Activated CD4-positive, alpha-beta T cell treated with anti-CD3 and anti-CD28 coated beads, Interleukin-2, amount 10 ng/mL, durations not matched to agents 7 days and 5 days (primary cell): ENCODE measurements at regions not wholly inside any gene's neighbourhood (a gene's known extent, or its start where the extent isn't known, plus 50 kb on each side); places are given as distances from the start of the nearest gene placed in this dataset.

Experiments used
- CTCF ChIA-PET: fragments of 350-600 bp; sonication (Branson Sonifier 250); formaldehyde crosslinking; loops from one replicate; lab custom pipeline; 2021; ENCODE audit warnings: antibody characterized with exemption; lab: Charles Lee
- POLR2A ChIA-PET: fragments of 350-600 bp; sonication (Branson Sonifier 250); formaldehyde crosslinking; loops from one replicate; lab custom pipeline; 2021; ENCODE audit warnings: antibody characterized with exemption; lab: Charles Lee
- DNase-seq: peaks from one replicate; pipeline ENCODE4 v3.0.0-alpha.2; 2020
- H3K27ac Mint-ChIP-seq: one replicate; pipeline ENCODE4 v1.8.0; 2021; ENCODE audit warnings: mild to moderate bottlenecking, moderate library complexity, mixed read lengths
- H3K27me3 Mint-ChIP-seq: one replicate; pipeline ENCODE4 v1.8.0; 2021; ENCODE audit warnings: mixed read lengths
- H3K36me3 Mint-ChIP-seq: one replicate; pipeline ENCODE4 v1.8.0; 2021; ENCODE audit warnings: low read depth, mixed read lengths
- H3K4me1 Mint-ChIP-seq: one replicate; pipeline ENCODE4 v1.8.0; 2021; ENCODE audit warnings: mixed read lengths
- H3K4me3 Mint-ChIP-seq: one replicate; pipeline ENCODE4 v1.8.0; 2021; ENCODE audit warnings: mild to moderate bottlenecking, moderate library complexity, mixed read lengths
- H3K9me3 Mint-ChIP-seq: one replicate; pipeline ENCODE4 v1.8.0; 2021; ENCODE audit warnings: mixed read lengths

DNA sequence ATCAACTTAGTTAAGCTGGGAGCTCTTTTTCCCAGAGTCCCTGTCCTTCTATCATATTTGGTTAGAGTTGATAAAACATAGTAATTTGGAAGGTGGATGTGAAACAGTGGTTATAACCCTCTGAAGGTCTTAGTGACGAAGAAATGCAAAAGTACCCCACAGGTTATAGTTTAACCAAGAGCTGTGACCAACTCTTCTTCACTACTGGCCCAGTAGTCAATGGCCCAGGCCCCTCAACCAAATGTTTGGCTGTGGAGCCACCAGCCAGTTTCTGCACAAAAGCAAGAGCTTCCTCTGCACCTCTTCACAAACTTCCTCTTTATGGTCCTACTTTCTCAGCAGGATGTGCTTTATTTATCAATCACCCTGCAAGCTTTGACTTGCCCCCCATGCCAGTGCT, 132.6 kb downstream of the BMP4 start:
- Mint-ChIP-seq H3K36me3 (no peaks in the 10 kb centered on the region), H3K4me3 (no peak overlapping the region), H3K27me3 (no peaks in the 10 kb centered on the region), H3K27ac (no peak overlapping the region), H3K9me3 (no peaks in the 10 kb centered on the region), H3K4me1 (no peaks in the 10 kb centered on the region)
- no peak for DNase-seq
- POLR2A ChIA-PET: no interaction called here
- CTCF ChIA-PET: no interaction called here

DNA sequence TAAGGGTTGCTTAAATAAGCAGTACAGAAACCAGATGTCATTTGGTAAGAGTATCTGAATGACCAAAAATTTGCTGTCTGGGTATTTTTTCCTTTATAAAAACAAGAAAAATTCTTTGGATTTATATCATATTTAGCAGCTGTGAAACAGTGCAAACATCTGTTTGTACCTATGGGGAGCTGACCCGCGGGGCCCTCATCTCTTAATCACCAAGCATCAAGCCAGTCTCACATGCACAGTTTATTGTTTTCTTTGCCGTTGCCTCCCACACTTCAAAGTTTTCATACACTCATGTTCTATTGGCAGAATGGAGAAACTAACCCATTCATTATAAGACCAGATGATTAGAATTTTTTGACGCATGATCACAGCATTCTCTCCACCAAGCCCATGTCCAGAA, 142.2 kb downstream of the BMP4 start:
- H3K27ac Mint-ChIP-seq: no peak overlapping the region
- no peaks in the 10 kb centered on the region for H3K4me1 Mint-ChIP-seq
- ChIA-PET POLR2A (no interaction called here), CTCF (no interaction called here)
- no peak for DNase-seq
- no peak overlapping the region for H3K4me3 Mint-ChIP-seq
- H3K36me3 Mint-ChIP-seq: no peaks in the 10 kb centered on the region
- no peaks in the 10 kb centered on the region for H3K9me3 Mint-ChIP-seq
- no peaks in the 10 kb centered on the region for H3K27me3 Mint-ChIP-seq

GRCh38 chr14:53810221-53810620, 146.4 kb downstream of the BMP4 start:
- DNase-seq: no peak
- Mint-ChIP-seq H3K27me3 (no peaks in the 10 kb centered on the region), H3K27ac (no peak overlapping the region), H3K9me3 (no peaks in the 10 kb centered on the region), H3K4me1 (no peaks in the 10 kb centered on the region), H3K4me3 (no peak overlapping the region), H3K36me3 (no peaks in the 10 kb centered on the region)
- ChIA-PET POLR2A (no interaction called here), CTCF (no interaction called here)

DNA sequence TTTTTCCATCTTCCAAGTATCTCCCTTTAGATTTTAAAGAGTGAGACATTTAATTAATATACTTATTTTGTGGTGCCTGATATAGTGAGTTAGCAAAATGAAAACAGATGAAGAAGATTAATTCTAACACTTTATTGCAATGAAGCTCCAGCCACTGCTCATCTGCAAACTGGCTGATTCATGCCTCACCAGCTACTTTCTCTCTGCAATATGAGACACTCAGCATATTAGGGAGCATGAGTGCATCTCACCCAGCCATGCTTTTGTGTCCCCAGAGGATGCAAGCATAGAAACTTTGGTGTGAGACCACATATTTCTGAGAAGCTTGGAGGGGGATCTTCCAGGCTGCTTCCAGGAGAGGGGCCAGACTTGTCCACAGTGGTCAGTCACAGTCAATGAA, 148.6 kb downstream of the BMP4 start:
- no peak for DNase-seq
- CTCF ChIA-PET: no interaction called here
- Mint-ChIP-seq H3K9me3 (no peaks in the 10 kb centered on the region), H3K4me3 (no peak overlapping the region), H3K27ac (no peak overlapping the region), H3K27me3 (no peaks in the 10 kb centered on the region), H3K36me3 (no peaks in the 10 kb centered on the region), H3K4me1 (no peaks in the 10 kb centered on the region)
- POLR2A ChIA-PET: no interaction called here

DNA sequence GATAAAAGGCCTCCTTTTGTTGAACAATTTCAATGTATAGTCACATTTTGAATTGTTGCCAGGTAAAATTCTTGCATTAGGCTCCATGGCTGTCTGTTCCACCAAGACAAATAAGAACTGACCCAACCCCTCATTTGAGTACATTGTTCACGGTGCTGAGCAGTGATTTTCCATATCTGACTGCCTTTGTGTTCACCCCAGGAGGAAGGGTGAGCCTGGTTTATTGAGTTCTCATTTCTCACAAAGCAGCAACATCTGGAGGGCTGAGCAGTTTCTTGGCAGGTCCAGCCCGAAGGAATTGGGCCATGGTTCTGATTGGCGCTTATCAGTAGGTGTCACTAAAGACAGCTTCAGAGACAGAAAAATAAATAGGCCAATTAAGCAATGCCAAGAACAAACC, 149.1 kb downstream of the BMP4 start:
- DNase-seq: no peak
- no peaks in the 10 kb centered on the region for H3K4me1 Mint-ChIP-seq
- CTCF ChIA-PET: no interaction called here
- no peak overlapping the region for H3K27ac Mint-ChIP-seq
- H3K27me3 Mint-ChIP-seq: no peaks in the 10 kb centered on the region
- POLR2A ChIA-PET: no interaction called here
- H3K9me3 Mint-ChIP-seq: no peaks in the 10 kb centered on the region
- H3K36me3 Mint-ChIP-seq: no peaks in the 10 kb centered on the region
- no peak overlapping the region for H3K4me3 Mint-ChIP-seq

GRCh38 chr14:53807108-53807507, 149.5 kb downstream of the BMP4 start:
- Mint-ChIP-seq H3K4me1 (no peaks in the 10 kb centered on the region), H3K9me3 (peaks cover 3% of the 10 kb centered on the region), H3K4me3 (no peak overlapping the region), H3K36me3 (no peaks in the 10 kb centered on the region), H3K27me3 (no peaks in the 10 kb centered on the region), H3K27ac (no peak overlapping the region)
- POLR2A ChIA-PET: no interaction called here
- CTCF ChIA-PET: no interaction called here
- no peak for DNase-seq

DNA sequence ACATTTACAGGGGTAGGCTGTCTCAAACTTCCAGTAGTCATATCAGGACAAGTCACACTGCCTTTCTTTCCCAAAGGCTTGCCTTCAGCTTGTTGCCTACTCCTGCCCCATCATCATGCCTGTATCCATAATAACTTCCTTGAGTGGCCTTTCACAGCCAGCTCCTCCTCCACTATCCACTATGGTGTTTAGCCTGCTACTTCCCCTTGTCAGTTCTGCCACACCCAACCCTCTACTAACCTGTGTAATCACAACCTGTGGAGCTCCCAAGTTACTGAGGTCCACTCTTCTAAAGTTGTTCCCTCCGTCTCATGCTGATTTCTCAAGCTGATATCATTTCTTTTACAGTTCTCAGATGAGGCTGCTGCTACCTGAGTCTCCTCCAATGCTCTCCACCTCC, 159.9 kb downstream of the BMP4 start:
- H3K4me3 Mint-ChIP-seq: no peak overlapping the region
- ChIA-PET CTCF (no interaction called here), POLR2A (no interaction called here)

DNA sequence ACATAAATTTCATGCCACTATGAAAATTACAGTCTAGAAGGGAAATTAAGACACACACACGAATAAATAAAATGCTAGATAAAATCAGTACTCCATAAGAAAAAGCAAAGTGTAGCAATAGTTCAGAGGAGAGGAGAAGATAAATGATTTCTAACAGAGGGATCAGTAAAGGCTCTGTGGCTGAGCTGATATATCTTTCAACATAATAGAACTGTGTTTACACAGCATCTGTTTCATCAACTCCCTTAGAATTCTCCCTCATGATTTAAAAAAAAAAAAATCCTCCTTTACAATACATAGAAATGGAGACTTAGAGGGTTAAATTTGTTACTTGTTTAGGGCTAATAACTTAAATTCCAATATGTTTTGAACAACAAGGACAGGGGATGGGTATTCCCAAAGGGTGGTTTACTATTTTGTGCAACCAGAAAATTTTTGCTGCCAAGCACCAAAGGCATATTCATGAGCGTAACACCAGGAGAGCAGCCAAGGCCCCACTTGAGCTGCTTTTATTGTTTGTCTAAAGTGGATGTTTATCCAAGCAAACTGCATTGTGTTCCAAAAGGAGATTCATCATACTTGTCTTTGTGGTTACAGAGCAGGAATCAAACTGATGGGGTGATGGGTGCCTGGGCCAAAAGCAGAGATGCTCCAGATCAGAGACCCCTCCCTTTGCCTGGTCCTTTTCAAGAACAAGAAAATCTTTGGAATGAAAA, 162.7 kb downstream of the BMP4 start:
- ChIA-PET POLR2A (no interaction called here), CTCF (no interaction called here)
- Mint-ChIP-seq H3K4me3 (no peak overlapping the region), H3K9me3 (no peaks in the 10 kb centered on the region), H3K27me3 (no peaks in the 10 kb centered on the region), H3K36me3 (no peaks in the 10 kb centered on the region), H3K27ac (no peak overlapping the region), H3K4me1 (no peaks in the 10 kb centered on the region)
- DNase-seq: no peak

More for the DNA sequence above, 159.9 kb downstream of the BMP4 start:
- Mint-ChIP-seq H3K27me3 (no peaks in the 10 kb centered on the region), H3K9me3 (no peaks in the 10 kb centered on the region), H3K36me3 (no peaks in the 10 kb centered on the region), H3K4me1 (no peaks in the 10 kb centered on the region), H3K27ac (no peak overlapping the region)
- DNase-seq: no peak

GRCh38 chr14:53792909-53793308, 163.7 kb downstream of the BMP4 start:
- Mint-ChIP-seq H3K27me3 (no peaks in the 10 kb centered on the region), H3K4me3 (no peak overlapping the region), H3K27ac (no peak overlapping the region), H3K9me3 (no peaks in the 10 kb centered on the region), H3K4me1 (no peaks in the 10 kb centered on the region), H3K36me3 (no peaks in the 10 kb centered on the region)
- no peak for DNase-seq
- ChIA-PET POLR2A (no interaction called here), CTCF (no interaction called here)

- no peak overlapping the region for H3K27ac Mint-ChIP-seq
- H3K4me1 Mint-ChIP-seq: no peaks in the 10 kb centered on the region
- DNase-seq: no peak
- ChIA-PET CTCF (no interaction called here), POLR2A (no interaction called here)
- no peak overlapping the region for H3K4me3 Mint-ChIP-seq
- H3K36me3 Mint-ChIP-seq: no peaks in the 10 kb centered on the region
- no peaks in the 10 kb centered on the region for H3K27me3 Mint-ChIP-seq
- H3K9me3 Mint-ChIP-seq: no peaks in the 10 kb centered on the region
These were observed 165.7 kb downstream of the BMP4 start for GRCh38 chr14:53790731-53791500.

- H3K9me3 Mint-ChIP-seq: peaks cover 2% of the 10 kb centered on the region
- ChIA-PET POLR2A (no interaction called here), CTCF (no interaction called here)
- H3K27ac Mint-ChIP-seq: no peak overlapping the region
- H3K36me3 Mint-ChIP-seq: no peaks in the 10 kb centered on the region
- no peak for DNase-seq
- no peak overlapping the region for H3K4me3 Mint-ChIP-seq
- no peaks in the 10 kb centered on the region for H3K27me3 Mint-ChIP-seq
- no peaks in the 10 kb centered on the region for H3K4me1 Mint-ChIP-seq
These were observed 168.1 kb downstream of the BMP4 start for GRCh38 chr14:53788566-53788965.

GRCh38 chr14:53786045-53786444, 170.6 kb downstream of the BMP4 start:
- Mint-ChIP-seq H3K4me1 (no peaks in the 10 kb centered on the region), H3K4me3 (no peak overlapping the region), H3K9me3 (peaks cover 2% of the 10 kb centered on the region), H3K36me3 (no peaks in the 10 kb centered on the region), H3K27me3 (no peaks in the 10 kb centered on the region), H3K27ac (no peak overlapping the region)
- DNase-seq: no peak
- POLR2A ChIA-PET: no interaction called here
- CTCF ChIA-PET: no interaction called here

GRCh38 chr14:53784688-53785087, 171.9 kb downstream of the BMP4 start:
- H3K9me3 Mint-ChIP-seq: peaks cover 2% of the 10 kb centered on the region
- DNase-seq: no peak
- ChIA-PET POLR2A (no interaction called here), CTCF (no interaction called here)
- H3K36me3 Mint-ChIP-seq: no peaks in the 10 kb centered on the region
- H3K4me1 Mint-ChIP-seq: no peaks in the 10 kb centered on the region
- H3K4me3 Mint-ChIP-seq: no peak overlapping the region
- H3K27ac Mint-ChIP-seq: no peak overlapping the region
- H3K27me3 Mint-ChIP-seq: no peaks in the 10 kb centered on the region

DNA sequence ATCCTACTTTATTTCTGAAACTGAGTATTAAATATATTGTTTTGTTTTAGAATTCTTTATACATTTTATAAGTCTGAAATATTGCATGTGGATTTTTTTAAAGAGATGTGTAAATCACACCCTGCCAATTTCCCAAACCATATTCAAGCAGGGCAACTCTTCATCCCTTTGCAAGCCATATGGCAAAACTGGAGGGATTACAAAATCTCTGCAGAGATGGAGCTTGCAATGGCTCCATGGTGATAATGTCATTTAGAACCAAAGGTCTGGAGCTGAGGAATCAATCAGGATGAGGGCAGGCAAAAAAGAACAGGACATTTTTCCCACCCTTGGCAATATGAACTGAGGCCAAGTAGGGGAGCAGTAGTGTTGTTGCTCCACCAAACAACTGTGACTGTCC, 173.4 kb downstream of the BMP4 start:
- Mint-ChIP-seq H3K36me3 (no peaks in the 10 kb centered on the region), H3K27ac (no peak overlapping the region), H3K4me3 (no peak overlapping the region), H3K27me3 (no peaks in the 10 kb centered on the region), H3K4me1 (no peaks in the 10 kb centered on the region), H3K9me3 (peaks cover 2% of the 10 kb centered on the region)
- ChIA-PET POLR2A (no interaction called here), CTCF (no interaction called here)
- no peak for DNase-seq
